OCI-LY3 (cell line): ENCODE measurements at regions not wholly inside any gene's neighbourhood (a gene's known extent, or its start where the extent isn't known, plus 50 kb on each side); places are given as distances from the start of the nearest gene placed in this dataset.

Source experiments
- H2AFZ ChIP-seq: fragments of 200-600, 300-600 bp; shearing (Covaris generic); 2 replicates; pipeline ENCODE4 v1.6.0; 2014; ENCODE audit warnings: antibody characterized with exemption, low read depth, low read length
- H3K27ac ChIP-seq: fragments of 200-600, 300-600 bp; sonication (generic); 2 replicates; pipeline ENCODE4 v1.5.1; 2014; ENCODE audit warnings: mild to moderate bottlenecking, low read length, moderate library complexity, mixed read lengths
- H3K27me3 ChIP-seq: fragments of 200-600, 300-600 bp; sonication (generic); 2 replicates; pipeline ENCODE4 v1.6.1; 2014; ENCODE audit warnings: low read depth, low read length, mixed read lengths
- H3K36me3 ChIP-seq: fragments of 200-600, 300-600 bp; sonication (generic); replicated peaks from 2 replicates; pipeline ENCODE3; 2014; ENCODE audit warnings: low read depth, low read length, mixed read lengths
- H3K4me1 ChIP-seq: fragments of 300-600, 200-600 bp; sonication (generic); 2 replicates; pipeline ENCODE4 v1.6.1; 2014; ENCODE audit warnings: low read length, mixed read lengths
- H3K4me2 ChIP-seq: fragments of 200-600, 300-600 bp; sonication (generic); 2 replicates; pipeline ENCODE4 v1.6.1; 2014; ENCODE audit warnings: low read length, mixed read lengths
- H3K4me3 ChIP-seq: fragments of 300-600, 200-600 bp; sonication (generic); 2 replicates; pipeline ENCODE4 v1.5.1; 2014; ENCODE audit warnings: antibody characterized with exemption, mild to moderate bottlenecking, low read length, moderate library complexity
- H3K79me2 ChIP-seq: fragments of 300-600, 200-600 bp; shearing (Covaris generic); 2 replicates; pipeline ENCODE4 v1.6.1; 2014; ENCODE audit warnings: mild to moderate bottlenecking, low read length, mixed read lengths
- H3K9ac ChIP-seq: fragments of 300-600, 200-600 bp; shearing (Covaris generic); 2 replicates; pipeline ENCODE4 v1.6.0; 2014; ENCODE audit warnings: mild to moderate bottlenecking, low read length, moderate library complexity
- H3K9me3 ChIP-seq: fragments of 200-600, 300-600 bp; shearing (Covaris generic); 2 replicates; pipeline ENCODE4 v1.6.1; 2014; ENCODE audit warnings: low read length, mixed read lengths; ENCODE audit not compliant: insufficient read depth
- H4K20me1 ChIP-seq: fragments of 200-600, 300-600 bp; sonication (generic); 2 replicates; pipeline ENCODE4 v1.6.1; 2016; ENCODE audit warnings: low read length, mixed read lengths; ENCODE audit not compliant: insufficient read depth
- EZH2phosphoT487 ChIP-seq: fragments of 200-600 bp; shearing (Covaris generic); IDR thresholded peaks from 2 replicates; pipeline ENCODE4 v1.6.1; 2018; ENCODE audit warnings: antibody characterized with exemption, mixed run types, low read depth
- TF ChIP-seq, protein P1 (sequence below): fragments of 200-600, 300-600 bp; sonication (generic); IDR thresholded peaks from 2 replicates; pipeline ENCODE4 v1.5.1; 2014; ENCODE audit warnings: antibody characterized with exemption, low read length, low read depth

- no peak overlapping the region for H3K4me2 ChIP-seq
- no peaks in the 10 kb centered on the region for H3K79me2 ChIP-seq
- TF ChIP-seq, protein P1, sequence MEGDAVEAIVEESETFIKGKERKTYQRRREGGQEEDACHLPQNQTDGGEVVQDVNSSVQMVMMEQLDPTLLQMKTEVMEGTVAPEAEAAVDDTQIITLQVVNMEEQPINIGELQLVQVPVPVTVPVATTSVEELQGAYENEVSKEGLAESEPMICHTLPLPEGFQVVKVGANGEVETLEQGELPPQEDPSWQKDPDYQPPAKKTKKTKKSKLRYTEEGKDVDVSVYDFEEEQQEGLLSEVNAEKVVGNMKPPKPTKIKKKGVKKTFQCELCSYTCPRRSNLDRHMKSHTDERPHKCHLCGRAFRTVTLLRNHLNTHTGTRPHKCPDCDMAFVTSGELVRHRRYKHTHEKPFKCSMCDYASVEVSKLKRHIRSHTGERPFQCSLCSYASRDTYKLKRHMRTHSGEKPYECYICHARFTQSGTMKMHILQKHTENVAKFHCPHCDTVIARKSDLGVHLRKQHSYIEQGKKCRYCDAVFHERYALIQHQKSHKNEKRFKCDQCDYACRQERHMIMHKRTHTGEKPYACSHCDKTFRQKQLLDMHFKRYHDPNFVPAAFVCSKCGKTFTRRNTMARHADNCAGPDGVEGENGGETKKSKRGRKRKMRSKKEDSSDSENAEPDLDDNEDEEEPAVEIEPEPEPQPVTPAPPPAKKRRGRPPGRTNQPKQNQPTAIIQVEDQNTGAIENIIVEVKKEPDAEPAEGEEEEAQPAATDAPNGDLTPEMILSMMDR: no peak
- TF ChIP-seq EZH2phosphoT487: no peak
- no peak overlapping the region for H3K27ac ChIP-seq
- no peak overlapping the region for H3K4me3 ChIP-seq
- H3K27me3 ChIP-seq: peaks cover 3% of the 10 kb centered on the region
- H4K20me1 ChIP-seq: no peaks in the 10 kb centered on the region
- H2AFZ ChIP-seq: no peak overlapping the region
- no peaks in the 10 kb centered on the region for H3K36me3 ChIP-seq
- peaks cover 4% of the 10 kb centered on the region for H3K4me1 ChIP-seq
- no peaks in the 10 kb centered on the region for H3K9me3 ChIP-seq
- H3K9ac ChIP-seq: no peak overlapping the region
These were observed 186.8 kb upstream of the GLI2 start for GRCh38 chr2:120548627-120549608.

DNA sequence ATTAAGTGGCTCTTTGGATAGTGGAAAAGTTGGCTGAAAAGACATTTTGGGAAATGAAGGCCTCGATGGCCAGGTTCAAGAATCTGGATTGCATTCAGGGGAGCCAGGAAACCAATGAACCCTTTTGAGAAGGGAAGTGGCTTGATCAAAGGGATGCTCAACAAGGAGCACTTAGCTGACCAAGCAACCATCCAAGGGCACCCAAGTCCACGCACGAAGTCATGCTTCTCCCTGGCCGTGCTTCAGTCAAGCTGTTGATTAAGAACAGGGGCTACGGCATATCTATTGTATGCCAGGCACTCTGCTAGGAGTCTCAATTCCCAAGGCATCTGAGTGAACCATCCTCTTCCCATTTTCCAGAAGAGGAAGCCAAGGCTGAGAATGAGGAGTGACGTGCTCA, 185.8 kb upstream of the GLI2 start:
- Histone ChIP-seq H3K9ac (no peak overlapping the region), H3K4me3 (no peak overlapping the region), H3K4me2 (no peak overlapping the region), H3K9me3 (no peaks in the 10 kb centered on the region), H3K27me3 (peaks cover 8% of the 10 kb centered on the region), H3K79me2 (no peaks in the 10 kb centered on the region), H4K20me1 (no peaks in the 10 kb centered on the region), H3K4me1 (peaks cover 4% of the 10 kb centered on the region), H2AFZ (no peak overlapping the region), H3K36me3 (no peaks in the 10 kb centered on the region), H3K27ac (no peak overlapping the region)
- TF ChIP-seq, protein P1: no peak
- no peak for TF ChIP-seq EZH2phosphoT487

DNA sequence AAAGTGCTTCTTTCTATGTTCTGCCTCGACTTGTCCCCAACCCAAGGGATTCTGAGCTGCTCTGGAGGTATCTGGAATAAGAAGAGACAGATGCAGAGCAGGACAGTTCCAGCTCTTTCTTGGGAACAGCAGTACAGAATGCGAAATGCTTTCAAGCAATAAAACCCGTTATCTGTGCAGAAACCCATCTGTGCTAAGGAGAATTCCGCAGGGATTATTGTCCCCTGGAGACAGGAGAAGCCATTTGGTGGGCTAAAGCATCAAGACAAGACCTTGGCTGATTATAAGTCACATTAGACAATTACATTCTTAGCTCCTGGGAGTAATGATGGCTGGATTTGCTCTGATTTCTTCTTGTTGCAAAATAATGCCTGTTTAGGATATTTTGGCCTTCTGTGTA, 185.4 kb upstream of the GLI2 start:
- H3K9ac ChIP-seq: no peak overlapping the region
- no peak overlapping the region for H3K4me2 ChIP-seq
- H3K9me3 ChIP-seq: no peaks in the 10 kb centered on the region
- H4K20me1 ChIP-seq: no peaks in the 10 kb centered on the region
- no peak overlapping the region for H2AFZ ChIP-seq
- no peaks in the 10 kb centered on the region for H3K36me3 ChIP-seq
- no peaks in the 10 kb centered on the region for H3K79me2 ChIP-seq
- no peak overlapping the region for H3K4me3 ChIP-seq
- no peak overlapping the region for H3K27ac ChIP-seq
- TF ChIP-seq, protein P1: no peak
- TF ChIP-seq EZH2phosphoT487: no peak
- peaks cover 4% of the 10 kb centered on the region for H3K4me1 ChIP-seq
- H3K27me3 ChIP-seq: peaks cover 9% of the 10 kb centered on the region

DNA sequence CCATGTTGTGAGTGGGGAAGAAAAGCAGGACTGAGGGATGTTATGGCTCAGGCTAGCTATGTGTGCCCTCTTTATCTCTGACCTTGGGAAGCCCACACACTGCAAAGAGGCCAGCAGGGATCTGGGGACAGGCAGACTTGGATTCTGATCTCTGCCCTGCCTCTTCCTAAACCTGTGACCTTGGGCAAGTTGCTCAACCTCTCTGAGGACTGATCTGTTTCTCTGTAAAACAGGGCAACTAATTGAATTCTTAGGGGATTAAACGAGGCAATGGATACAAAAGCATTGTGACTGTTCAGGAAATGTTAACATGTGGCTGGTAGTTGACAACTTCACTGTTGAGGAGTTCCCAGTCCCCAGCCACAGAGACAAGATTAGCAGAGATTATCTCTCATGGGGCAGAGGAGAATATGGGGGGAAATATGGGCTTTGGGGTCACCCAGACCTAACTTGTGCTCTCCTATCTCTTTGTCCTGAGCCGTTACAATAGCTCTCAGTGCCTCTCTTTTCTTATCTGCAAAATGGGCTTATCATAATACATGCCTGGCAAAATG, 184.7 kb upstream of the GLI2 start:
- no peak overlapping the region for H3K4me2 ChIP-seq
- H3K9me3 ChIP-seq: no peaks in the 10 kb centered on the region
- H3K4me3 ChIP-seq: no peak overlapping the region
- no peaks in the 10 kb centered on the region for H3K36me3 ChIP-seq
- TF ChIP-seq, protein P1: no peak
- no peak for TF ChIP-seq EZH2phosphoT487
- H4K20me1 ChIP-seq: no peaks in the 10 kb centered on the region
- no peaks in the 10 kb centered on the region for H3K79me2 ChIP-seq
- no peak overlapping the region for H2AFZ ChIP-seq
- no peak overlapping the region for H3K27ac ChIP-seq
- H3K4me1 ChIP-seq: peaks cover 4% of the 10 kb centered on the region
- H3K9ac ChIP-seq: no peak overlapping the region
- peaks cover 13% of the 10 kb centered on the region for H3K27me3 ChIP-seq
